Stimulated activated CD8-positive, alpha-beta memory T cell treated with anti-CD3 and anti-CD28 coated beads, Interleukin-12 subunit alpha, Interleukin-12 subunit beta, amount 100 ng/mL, for 1 hour (primary cell): ENCODE measurements at regions not wholly inside any gene's neighbourhood (a gene's known extent, or its start where the extent isn't known, plus 50 kb on each side); places are given as distances from the start of the nearest gene placed in this dataset.

ENCODE experiments used
- DNase-seq: peaks from one replicate; pipeline ENCODE4 v3.0.0-alpha.2; 2020; ENCODE audit warnings: low read depth

DNA sequence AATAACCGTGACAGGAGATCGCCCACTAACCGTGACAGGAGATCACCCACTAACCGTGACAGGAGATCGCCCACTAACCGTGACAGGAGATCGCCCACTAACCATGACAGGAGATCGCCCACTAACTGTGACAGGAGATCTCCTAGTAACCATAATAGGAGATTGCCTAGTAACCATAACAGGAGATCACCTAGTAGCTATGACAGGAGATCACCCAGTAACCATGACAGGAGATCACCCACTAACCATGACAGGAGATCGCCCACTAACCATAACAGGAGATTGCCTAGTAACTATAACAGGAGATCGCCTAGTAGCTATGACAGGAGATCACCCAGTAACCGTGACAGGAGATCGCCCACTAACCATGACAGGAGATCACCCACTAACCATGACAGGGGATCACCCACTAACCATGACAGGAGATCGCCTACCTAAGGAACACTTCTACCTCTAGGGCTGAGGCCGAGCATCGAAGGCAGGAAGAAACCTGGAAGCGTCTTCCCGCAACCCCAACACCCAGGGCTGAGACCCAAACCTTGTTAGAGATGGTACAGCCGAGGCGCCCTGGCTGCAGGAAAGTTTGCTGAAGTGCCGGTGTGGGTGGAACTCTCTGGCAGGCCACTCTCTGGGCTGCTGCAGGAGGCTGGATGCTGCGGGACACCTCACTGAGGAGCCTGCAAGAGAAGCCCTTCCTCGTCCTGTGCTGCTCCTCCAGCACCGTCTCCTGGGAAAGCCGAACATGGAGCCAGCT, 67.5 kb upstream of the THY1 start:
- no peak for DNase-seq

DNA sequence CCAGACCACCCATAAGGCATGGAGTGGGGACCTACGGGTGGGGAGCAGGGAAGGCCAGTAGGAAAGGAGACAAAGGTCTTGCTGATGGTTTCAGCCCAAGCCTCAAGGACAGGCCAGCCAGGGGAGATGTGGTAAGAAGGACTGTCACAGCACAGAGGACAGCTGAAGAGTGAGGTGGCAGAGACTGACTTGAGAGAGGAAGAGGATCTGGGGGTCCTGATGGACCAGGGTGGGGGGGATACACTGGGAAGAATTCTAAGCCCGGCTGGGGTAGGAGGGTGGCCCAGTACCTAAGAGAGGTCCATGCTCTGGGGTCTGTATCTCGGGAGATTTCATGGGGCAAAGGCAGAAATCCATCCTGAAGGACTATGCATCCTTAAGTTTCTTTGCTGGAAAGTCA, 66.1 kb upstream of the THY1 start:
- DNase-seq = no peak

DNA sequence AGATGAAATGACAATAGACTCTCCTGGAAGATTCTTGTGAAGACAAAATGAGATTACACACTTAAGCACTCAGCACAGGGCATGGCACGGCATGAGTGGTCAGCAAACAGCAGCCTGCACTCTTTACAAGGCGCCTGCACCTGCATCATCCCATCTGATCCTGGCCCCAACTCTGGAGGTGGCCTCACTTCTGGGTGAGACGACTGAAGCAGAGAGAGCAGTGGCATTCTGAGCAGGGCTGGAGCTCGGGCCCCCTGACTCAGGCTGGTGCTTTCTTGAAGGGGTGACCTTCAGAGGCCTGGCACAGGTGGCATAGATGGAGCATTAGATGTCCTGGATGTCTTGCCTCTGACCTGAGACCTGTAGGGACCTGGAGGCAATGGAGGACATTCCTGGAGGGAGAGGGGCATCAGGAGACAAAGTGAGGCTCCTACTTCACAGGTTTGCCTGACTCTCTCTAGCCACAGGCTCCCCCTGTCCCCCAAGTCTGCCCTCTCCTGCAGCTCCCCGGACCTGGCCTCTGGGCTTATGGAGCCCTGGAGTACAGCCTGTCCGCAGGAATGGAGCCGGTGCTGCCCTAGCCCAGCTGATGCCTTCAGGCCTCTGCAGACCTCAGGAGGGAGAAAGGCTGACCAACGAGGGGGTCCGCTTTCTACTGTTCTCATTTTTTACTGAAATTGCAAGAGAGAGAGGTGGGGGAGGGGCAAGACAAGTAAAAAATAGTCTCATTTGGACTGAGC, 65.5 kb upstream of the THY1 start:
- DNase-seq = no peak

DNA sequence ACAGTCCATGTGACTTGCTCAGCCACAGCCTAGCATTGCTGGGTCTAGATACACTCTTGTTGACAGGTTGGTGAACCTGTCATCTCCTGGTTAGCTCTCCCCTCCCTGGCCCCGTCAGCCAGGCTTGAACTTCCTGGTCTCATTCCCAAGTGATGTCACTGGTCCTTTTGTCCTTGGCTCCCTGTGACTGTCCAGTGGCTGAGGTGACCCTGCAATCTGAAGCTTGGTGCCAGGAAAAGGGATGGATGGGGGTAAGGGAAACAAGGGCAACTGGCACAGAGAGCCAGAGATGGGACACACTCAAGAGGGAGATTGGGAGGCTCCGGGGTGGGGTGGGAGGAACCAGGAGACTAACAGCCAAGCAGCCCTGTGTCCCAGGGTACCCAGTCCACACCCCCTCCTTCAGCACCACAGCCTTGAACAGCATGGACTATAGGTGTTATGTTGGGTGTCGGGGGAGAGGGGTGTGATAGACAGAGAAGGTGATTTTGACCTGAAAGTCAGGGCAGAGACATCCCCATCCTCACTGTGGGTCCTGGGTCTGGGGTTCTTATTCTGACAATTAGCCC, 63.8 kb upstream of the THY1 start:
- no peak for DNase-seq

DNA sequence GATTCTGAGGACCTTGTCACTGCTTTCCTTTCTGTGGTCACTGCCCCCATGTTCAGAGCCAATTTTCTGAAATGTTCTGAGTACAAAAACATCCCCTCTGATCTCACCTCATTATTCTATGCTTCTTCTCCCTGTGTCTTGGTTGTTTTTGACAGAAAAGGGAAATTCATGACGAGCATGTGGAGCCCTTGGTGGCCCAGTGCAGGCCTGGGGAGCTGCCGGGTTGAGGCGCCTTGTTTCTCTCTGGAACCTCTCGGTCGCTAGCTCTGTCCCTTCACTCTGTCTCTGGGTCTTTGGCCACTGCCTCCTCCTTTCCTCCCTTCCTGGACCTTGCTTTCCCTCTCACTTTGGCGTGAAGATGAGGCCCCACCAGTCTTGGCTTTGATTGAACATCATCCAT, 63.0 kb upstream of the THY1 start:
- DNase-seq = no peak

DNA sequence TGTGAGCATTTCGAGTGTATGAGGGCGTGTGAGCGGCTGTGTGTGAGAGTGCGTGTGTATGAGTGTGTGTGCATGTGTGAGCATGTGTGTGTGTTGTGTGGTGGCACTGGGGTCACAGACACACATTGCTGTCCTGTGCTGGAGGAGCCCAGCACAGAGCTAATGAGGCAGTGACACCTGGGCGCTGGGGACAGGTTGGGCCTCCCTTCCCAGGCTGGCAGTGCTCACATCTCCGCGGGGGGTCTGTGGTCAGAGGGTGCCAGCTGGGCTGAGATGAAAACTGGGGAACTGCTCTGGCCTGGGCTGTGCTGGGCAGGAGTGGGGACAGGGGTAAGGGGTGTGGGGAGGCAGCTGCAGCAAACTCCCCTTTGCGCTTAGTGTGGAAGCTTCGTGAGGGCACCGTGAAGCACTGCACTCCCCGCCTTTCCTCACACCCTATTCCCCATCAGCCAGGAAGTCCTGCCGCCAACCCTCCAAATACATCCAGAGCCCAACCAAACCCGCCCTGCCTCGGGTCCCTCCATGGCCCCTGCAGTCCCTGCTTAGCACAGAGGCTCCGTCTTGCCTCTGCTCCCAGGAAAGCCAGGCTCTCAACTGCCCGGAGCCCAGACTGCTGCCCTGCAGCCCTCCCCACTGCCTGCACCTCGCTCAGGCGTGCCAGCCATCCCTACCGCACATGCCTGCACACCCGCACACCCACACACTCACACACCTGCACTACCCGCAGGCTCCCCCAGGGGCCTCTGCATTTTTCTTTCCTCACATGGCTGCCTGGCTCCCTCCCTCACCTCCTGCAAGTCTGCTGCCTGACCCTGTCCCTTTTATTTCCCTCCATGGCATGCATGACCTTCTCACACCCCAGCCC, 62.0 kb upstream of the THY1 start:
- no peak for DNase-seq

DNA sequence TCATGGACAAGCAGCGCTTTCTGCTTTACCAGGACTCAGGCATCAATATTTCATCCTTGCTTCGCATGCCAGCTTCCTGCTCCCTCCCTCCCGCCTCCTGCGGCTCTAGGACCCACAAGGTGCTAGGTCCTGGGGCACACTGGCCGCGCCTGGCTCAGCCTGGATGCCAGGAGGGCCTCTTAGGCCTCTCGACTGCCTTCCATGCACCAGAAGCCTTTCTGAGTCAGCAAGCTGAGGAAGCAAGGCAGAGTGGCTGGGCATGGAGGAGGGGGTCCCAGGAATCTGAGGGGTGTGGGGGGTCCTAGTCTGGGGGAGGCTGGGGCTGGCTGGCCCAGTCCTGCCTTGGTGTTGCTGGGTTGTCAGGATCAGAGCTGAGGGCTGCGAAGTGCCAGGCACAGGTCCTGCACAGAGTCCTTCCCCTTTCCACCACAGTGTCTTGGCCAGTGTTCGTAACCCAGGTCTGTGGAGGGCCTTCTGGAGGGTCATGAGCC, 61.0 kb upstream of the THY1 start:
- DNase-seq = no peak

DNA sequence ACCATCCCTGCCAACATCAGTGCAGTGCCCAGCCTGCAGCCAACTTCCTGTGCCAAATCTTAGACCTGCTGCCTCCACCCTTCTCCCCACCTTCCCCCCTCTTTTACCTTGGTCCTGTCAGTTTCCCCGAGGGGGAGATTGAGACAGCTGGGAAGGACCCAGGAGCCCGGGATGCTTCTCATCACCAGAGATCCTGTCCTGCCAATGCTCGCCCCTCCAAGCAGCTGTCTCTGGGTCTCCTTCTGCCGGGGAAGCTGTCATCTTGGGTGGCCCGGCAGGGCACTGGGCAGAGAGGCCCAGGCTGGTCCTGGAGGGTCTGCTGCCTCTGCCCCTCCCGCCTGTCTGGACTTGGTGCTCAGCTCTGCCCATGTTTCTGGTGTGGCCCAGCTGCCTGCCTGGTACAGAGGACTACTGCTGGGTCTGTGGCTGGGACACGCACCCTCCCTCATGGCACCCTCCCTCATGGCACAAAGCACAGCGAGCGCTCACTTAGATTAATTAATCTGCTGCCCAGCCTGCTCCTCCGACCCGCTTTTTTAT, 60.4 kb upstream of the THY1 start:
- DNase-seq = no peak

DNA sequence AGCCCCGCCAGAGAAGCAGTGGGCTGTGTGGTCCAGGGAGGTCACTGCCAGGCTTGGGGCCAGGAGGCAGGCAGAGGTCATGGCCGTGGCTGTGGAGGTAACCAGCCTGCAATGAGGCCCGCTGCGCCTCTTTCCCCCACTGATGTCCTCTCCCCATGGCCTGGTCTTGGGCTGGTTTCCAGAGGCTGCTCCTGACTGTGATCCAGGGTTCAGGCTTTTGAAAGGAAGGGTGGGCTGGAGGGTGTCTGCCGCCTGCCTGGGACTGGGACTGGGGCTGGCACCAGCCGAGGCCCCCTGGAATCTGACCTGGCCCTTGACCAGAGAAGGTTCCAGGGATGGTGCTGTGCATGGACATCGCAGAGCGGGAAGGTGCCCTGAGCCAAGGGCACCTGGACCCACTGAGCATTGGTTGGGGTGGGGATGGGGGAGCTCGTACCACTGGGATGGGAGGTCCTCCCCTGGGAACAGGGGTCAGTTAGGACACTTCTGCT, 59.6 kb upstream of the THY1 start:
- DNase-seq = no peak

DNA sequence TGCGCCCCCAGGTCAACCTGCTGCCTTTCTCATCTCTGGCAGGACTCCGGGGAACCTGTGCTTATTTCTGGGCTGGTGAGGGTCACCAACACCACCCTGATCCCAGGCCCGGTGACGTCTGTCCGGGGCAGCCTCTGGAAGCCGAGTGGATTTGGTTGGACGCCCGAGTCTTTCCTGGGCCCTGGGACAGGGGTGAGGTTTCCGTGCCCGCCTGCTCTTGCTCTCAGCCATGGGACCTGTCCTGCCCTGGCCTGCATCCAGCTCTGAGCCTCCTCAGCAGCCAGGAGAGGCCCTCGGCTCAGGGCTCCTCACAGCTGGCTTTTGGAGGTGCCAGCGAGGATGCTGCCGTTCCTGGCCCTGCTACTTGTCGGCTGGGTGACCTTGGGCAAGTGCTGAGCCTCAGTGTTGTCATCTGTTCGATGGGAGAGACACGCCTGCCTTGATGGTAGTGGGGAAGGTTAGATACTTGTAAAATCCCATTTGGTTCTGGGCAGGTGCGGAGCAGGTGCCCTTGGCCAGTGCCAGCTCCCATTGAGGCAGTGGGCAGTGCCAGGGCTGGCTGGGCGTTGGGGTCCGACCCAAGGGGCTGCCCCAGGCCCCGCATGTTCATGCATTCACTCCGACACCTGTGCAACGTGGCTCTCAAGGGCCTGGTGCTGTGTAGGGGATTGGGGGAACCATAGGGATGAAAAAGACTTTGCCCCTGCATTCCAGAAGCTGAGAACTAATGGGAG, 58.9 kb upstream of the THY1 start:
- no peak for DNase-seq

DNA sequence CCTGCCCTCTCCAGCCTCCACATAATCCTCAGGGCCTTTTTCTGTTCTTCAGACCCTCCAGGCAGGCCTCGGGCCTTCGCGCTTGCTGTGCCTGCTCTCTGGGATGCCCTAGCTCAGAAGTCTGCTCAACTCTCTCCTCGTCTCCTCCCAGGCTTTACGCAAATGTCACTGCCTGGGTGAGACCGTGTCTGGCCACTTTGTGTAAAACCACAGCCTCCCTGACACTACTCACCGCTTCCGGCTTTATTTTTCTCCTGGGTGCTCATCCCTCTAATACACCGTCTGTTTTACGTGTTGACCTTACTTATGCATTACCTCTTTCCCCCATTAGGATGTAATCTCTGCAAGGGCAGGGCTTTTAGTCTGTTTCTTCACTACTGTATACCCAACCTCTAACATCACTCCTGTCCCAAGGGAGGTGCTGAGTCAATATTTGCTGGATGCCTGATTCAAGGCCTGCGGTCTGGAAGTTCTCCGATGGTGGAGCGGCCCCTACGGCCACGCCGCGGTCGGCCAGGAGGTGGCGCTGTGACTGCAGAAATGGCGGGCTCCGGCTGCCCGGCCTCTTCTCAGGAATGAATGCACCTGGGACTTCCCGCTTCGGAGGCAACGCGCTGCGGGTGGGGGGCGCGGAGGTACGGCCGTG, 58.2 kb upstream of the THY1 start:
- peak; percentile 38 for DNase-seq

DNA sequence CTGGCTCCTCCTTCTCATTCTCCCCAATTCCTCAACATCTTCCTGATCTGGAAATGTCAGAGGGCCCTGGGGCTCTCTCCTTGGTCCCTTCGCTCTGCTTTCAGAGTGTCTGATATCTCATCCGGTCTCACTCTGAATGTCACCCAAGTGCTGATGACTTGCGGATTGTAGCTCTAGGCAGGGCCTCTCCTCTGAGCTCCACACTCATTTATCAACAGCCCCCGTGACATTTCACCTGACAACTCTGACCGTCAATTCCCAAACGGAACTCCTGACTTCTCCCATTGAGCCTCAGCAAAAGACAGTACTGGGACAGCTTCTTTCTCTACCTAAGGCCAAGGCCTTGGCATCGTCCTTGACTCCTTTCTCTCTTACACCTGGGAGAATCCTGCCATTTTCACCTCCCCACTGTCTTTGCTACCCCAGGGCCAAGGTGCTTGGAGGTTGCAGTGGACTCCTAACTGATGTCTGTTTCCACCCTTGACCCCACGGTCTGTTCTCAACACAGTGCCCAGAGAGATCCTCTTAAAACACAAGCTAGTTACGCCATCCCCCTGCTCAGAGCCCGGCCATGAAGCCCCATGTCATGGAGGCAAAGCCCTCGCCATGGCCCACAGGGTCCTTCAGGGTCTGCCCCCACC, 57.5 kb upstream of the THY1 start:
- DNase-seq = no peak

DNA sequence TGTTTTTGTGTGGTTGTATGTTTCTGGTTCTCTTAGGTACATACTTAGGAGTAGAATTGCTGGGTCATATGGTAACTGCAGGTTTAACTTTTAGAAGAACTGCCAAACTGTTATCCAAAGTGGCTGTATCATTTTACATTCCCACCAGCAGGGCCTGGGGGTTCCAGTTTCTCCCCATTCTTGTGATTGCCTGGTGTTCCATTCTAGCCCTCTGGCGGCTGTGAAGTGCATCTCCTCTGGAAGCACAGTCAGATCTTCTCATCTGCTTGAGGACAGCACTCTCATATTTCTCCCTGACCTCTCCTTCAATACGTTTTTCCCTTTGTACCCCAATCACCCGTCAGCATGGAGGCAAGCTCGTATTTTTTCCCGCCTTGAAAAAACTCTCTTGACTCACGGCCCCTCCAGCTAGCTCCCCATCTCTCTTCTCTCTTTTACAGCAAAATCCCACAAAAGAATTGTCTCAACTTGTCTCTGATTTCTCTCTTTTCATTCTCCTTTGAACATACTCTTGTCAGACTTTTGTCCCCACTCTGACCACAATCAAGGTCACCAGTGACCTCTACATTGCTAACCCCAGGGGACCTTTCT, 56.8 kb upstream of the THY1 start:
- DNase-seq = no peak

DNA sequence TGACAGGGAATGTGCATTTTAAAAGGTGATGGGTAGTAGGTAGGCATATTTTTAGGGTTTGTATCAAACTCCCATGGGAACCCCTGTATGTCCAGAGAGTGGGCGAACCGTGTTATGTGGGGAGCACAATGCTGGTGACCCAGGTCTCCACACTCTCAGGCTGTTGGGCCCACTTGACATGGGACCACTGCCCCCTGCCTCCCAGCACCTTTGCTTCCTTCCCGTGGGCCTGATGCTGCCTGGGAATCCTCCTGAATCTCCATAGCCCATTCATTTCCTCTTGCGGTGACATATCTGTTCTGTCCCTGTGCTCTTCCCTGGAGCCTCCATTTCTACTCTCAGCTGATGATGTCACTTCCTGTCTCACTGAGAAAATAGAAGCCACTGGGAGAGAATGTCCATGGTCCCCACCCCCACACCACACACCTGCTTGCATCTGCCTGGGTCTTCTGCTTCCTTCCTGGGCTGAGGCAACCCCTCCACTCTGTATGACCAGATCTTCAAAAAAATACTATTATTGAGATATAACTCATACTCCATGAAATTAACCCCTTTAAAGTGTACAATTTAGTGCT, 55.8 kb upstream of the THY1 start:
- DNase-seq = no peak

DNA sequence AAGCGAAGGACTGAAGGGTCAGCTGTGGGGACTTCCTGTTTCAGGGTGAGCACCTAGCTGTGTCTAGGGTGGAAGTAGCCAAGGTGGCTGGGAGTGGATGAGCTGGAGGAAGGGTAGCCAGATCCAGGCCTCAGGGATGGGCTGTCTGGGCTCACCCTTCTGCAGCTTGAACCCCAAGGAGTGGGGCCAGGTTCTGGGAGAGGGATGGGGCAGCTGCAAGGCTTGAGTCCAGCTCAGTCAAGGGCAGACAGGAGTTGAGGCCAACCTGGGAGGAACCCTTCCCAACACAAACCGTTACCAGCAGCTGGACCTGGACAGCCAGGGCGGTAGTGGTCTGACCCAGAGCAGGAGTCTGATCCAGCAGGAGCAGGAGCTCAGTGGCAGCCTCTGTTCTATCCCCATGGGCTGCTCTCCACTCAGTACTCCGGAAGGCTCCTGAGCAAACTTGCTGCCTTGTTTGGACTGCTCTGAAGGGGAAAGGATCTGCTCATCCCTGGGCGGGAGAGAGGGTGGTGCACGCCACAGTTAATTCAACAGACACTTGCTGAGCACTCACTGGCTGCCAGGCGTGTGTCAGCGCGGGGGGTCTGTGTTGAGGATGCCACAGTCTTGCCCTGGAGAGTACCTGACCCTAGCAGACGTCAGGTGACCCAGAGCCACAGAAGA, 53.8 kb upstream of the THY1 start:
- no peak for DNase-seq

DNA sequence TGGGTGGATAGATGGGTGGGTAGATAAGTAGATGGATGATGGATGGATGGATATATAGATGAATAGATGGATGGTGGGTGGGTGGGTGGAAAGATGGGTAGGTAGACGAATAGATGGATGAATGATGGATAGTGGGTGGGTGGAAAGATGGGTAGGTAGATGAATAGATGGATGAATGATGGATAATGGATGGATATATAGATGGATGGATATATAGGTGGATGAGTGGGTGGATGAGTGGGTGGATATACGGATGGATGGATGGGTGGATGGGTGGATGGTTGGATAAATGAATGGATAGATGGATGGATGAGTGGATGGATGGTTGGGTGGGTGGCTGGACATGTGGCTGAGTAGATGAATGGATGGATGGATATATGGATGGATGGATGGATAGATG, 53.1 kb upstream of the THY1 start:
- no peak for DNase-seq

DNA sequence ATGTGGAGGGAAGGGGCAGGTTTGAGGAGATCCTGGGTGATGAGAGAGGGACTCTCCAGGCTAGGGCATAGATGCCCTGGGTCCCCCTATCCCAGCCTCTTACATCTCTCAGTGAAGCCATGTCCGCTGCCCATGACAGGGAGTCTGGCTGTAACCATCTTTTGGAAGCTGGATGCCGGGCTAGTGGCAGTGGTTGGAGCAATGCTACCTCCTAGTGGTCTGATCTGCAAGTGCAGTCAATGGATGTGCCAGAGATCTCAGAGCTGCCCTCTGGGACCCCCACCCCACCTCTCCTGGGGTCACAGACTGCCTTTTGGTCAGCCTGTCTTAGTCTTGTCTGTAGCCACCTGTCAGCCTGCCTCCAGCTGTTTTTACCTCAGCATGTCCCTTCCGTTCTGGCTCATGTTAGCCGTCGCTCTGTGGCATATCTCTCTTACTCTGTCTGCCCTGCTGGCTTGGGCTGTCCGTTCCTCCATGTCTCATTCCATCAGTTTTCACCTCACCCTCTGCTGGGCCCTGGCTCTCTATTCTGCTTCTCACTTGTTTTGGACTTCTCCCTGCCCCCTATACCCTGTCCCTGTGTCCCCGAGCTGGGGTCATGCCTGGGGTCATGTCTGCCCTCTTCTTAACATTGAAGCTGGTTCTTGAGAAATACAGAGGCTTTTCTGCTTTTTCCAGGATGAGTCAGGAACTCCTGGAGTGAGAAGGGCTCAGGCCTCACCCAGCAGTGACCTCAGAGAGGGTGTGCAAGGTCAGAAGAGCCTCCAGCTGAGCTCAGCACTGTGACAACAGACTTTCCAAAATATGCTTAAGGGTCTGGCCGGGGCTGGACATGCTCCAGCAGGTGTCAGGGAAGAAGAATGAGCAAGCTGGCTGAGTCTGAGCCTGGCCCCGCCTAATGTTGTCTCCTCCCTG, 52.0 kb upstream of the THY1 start:
- DNase-seq = peak; percentile 13
